Skeletal muscle cell (primary cell): ENCODE measurements at regions not wholly inside any gene's neighbourhood (a gene's known extent, or its start where the extent isn't known, plus 50 kb on each side); places are given as distances from the start of the nearest gene placed in this dataset.
A peak's percentile ranks its signal among the peaks of the same experiment; 100 is the strongest.

Experiments
- DNase-seq: peaks from one replicate; pipeline ENCODE4 v3.0.0-alpha.2; 2010; ENCODE audit warnings: low read depth
- H3K4me3 ChIP-seq: 2 replicates; pipeline ENCODE4 v1.5.1; 2011; ENCODE audit warnings: low read depth, mild to moderate bottlenecking, control low read depth, low read length, moderate library complexity

DNA sequence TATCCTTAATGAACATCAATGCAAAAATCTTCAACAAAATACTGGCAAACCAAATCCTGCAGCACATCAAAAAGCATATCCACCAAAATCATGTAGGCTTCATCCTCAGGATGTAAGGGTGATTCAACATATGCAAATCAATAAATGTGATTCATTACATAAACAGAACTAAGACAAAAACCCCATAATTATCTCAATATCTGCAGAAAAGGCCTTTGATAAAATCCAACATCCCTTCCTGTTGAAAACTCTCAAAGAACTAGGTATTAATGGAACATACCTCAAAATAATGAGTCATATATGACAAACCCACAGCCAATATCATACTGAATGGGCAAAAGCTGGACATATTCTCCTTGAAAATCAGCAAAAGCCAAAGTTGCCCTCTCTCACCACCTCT is 54.6 kb upstream of the DEPDC1 start:
- no peak for DNase-seq

DNA sequence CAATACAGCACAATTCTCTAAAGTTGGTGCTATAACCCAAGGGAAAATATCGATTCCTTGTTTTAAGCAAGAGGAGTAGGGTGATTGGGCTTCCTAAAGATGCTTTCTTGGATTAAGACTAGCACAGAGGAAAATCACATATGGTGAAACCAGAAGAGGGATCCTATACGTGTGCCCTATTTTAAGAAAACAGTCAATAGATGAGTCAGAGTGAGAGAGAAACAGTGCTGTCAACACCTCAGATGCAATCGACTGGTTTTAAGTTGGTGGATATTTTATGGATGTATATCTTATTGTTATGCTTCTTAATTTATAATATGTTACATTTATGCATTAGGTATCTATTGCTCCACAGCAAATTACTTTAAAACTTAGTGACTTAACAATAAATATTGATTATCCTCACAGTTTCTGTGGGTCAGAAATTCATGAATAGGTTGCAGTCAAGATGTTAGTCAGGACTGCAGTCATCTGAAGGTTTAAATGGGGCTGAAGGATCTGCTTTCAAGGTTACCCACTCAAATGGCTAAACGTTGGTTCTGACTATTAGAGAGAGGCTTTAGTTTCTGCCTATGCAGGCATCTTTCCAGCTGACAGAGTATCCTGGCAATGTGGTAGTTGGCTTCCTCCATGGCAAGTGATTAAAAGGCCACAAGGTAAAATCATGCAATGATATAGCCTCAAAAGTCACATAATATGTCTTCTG is 61.6 kb upstream of the DEPDC1 start:
- DNase-seq, result no peak
- H3K4me3 ChIP-seq, result no peak overlapping the region

More for the DNA sequence above, 54.6 kb upstream of the DEPDC1 start:
- H3K4me3 ChIP-seq, result no peak overlapping the region

GRCh38 chr1:68565923-68566322 is 69.0 kb upstream of the DEPDC1 start:
- DNase-seq, result no peak
- H3K4me3 ChIP-seq, result no peak overlapping the region

GRCh38 chr1:68570871-68571270 is 74.0 kb upstream of the DEPDC1 start:
- no peak for DNase-seq
- no peak overlapping the region for H3K4me3 ChIP-seq

DNA sequence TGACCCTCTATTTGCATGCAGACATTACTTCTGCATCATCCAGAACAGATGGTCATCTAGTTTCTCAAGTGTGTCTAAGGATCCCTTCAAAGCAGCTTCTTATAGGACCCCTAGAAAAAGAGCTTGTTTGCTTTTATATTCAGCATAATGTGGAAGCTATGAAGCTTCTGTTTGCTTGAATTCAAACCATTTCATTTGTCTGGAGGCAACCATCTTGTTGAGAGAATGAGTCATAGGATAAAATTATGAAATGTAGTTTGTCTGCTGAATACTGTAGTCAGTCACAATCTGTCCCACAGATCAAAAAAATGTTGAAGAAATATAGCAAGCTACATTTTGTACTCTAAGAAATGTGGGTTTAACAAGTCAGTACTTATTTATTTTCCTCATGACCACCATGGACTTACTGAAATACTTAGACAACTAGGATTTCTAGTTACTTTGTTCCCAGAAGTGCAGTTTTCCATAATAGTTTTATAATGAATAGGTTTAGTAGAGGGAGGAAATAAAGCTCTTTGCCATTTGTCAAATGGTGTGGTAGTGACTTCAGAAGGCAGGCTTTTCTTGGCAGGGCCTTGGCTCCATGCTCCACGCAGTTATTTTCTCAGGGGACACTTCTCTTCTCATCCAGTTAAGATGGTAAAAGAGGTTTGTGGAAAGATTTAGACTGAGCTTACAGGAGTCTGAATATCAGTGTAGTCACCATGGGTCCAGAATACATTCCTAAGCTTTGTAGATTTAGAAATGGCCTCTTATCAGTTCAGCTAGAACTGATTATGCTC is 74.8 kb upstream of the DEPDC1 start:
- no peak overlapping the region for H3K4me3 ChIP-seq
- DNase-seq, result no peak

- DNase-seq, result no peak
- no peak overlapping the region for H3K4me3 ChIP-seq
Observed at GRCh38 chr1:68585351-68585750, 88.5 kb upstream of the DEPDC1 start.

DNA sequence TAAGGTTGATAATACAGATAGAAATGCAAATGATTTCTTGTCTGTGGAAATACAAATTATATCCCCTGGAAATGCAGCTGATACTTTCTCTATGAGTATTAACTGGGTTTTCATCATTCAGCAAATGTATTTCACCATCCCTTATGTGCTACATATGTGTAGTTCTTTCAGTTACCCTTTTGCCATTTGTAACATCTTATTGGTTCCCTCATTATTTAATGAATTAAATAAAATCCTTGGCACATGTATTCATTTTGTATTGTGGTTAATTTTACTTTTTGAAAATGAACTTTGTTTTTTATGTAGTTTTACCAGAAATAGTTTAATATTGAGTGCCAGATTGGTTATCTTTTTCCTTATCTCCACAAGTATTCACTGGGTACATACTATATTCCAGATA is 89.9 kb upstream of the DEPDC1 start:
- no peak overlapping the region for H3K4me3 ChIP-seq
- no peak for DNase-seq

DNA sequence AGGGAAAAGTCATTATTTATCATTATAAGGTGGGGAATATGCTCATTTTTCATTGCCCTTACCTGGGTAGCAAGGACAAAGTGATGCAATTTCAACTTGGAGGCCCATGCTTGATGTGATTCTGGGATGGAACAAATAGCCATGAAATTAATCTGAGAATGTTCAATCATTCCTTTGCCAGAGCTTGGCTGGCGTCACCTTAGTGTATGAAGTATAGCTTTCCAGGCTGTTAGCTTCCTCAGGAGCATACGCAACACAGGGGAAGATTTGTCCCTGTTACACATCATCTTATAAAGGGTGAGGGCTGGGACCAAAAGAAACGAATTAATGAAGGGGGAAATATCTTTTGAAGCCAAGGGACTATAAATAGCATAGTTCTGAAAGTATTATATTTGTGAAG is 91.4 kb upstream of the DEPDC1 start:
- DNase-seq, result no peak
- no peak overlapping the region for H3K4me3 ChIP-seq

DNA sequence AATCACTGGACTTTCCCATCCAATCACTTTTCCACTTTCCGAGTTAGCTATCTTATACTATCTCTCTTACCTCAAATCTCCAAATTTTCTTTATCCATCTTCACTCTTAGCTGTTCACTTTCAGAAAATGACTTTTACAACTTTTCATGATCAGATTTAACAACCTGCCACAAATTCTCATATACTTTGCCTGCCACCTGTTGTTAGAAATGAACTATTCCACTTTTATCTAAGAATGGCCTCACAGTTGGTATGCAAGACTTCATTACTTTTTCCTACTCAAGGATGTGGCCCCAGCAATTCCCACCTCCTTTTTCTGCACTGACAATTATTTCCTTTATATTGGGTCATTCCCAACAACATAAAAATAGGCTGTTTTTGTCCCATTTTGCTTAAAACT is 93.6 kb upstream of the DEPDC1 start:
- DNase-seq, result no peak
- no peak overlapping the region for H3K4me3 ChIP-seq

DNA sequence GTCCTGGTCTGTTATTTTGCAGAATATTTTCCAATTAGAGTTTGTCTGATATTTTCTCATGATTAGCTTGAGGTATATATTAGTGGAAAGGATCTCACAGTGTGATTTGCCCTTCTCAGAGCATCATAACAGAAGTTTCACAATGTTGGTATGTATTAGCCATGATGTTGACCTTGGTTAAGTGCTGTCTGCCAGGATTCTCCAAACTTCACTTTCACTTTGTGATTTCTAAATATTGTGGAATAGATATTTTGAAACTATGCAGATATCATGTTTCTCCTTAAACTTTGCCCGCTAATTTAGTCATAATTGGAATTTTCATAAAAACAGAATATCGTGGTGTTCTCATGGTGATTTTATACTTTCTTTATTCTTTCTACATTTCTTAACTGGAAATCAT is 98.0 kb upstream of the DEPDC1 start:
- DNase-seq, result no peak
- H3K4me3 ChIP-seq, result no peak overlapping the region

DNA sequence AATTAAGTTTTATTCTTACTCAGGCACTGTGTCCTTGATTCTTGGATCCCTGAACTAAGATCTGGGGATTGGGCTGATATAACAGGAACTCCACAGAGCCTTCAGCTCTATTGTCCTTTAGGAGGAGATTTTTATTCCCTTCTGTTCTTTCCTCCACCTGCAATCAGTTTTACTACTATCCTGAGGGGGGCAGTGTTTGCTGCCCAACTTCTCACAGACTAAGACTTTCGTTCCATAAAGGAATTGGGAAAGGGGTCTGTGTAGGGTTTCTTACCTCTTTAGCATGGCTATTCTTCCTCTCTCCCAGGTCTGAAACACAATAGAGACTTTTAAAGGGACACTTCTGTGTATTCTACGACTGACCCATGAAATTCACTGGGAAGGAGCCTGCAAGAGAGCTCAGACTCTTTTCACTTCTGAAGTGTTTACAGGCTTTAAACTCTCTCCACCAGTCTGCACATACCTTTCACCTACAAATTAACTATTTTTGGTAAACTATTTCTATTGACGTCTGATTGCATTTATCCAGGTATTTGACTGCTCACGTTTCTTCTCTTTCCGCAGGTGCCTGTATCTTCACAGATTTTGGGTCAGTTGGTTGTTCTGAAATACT is 103.3 kb upstream of the DEPDC1 start:
- DNase-seq, result no peak
- no peak overlapping the region for H3K4me3 ChIP-seq

GRCh38 chr1:68608289-68608688 is 111.4 kb upstream of the DEPDC1 start:
- no peak overlapping the region for H3K4me3 ChIP-seq
- DNase-seq, result no peak

DNA sequence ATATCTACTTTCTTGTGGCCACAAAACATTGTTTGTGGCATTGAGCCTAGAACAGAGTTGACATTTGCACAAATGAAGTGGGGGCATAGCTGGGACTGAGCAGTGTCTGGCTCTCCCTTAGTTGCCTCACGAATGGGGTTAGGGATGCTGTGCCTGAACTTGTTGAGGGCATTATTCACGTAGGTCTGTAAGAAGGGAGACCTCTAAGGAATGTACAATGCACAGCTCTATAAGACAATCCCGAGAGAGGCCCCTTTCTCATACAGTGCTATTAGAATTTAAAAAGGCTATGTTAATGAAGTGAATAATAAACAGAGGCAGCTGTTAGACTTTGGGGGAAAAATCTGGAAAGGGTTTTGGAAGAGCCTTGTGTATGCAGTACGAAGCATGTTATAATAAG is 118.4 kb upstream of the DEPDC1 start:
- DNase-seq, result no peak
- no peak overlapping the region for H3K4me3 ChIP-seq

GRCh38 chr1:68617942-68618341 is 121.1 kb upstream of the DEPDC1 start:
- H3K4me3 ChIP-seq, result no peak overlapping the region
- DNase-seq, result no peak

DNA sequence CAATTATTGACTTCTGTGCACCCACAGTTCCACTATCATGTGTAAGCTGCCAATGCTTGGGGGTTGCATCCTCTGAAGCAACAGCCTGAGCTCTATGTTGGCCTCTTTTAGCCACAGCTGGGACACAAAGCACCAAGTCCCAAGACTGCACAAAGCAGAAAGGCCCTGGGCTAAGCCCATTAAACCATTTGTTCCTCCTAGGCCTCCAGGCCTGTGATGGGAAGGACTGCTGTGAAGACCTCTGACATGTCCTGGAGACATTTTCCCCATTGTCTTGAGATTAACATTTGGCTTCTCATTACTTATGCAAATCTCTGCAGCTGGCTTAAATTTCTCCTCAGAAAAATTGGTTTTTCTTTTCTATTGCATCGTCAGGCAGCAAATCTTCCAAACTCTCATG is 123.7 kb upstream of the DEPDC1 start:
- DNase-seq, result no peak
- no peak overlapping the region for H3K4me3 ChIP-seq

GRCh38 chr1:68623700-68624099 is 126.8 kb upstream of the DEPDC1 start:
- no peak overlapping the region for H3K4me3 ChIP-seq
- no peak for DNase-seq

DNA sequence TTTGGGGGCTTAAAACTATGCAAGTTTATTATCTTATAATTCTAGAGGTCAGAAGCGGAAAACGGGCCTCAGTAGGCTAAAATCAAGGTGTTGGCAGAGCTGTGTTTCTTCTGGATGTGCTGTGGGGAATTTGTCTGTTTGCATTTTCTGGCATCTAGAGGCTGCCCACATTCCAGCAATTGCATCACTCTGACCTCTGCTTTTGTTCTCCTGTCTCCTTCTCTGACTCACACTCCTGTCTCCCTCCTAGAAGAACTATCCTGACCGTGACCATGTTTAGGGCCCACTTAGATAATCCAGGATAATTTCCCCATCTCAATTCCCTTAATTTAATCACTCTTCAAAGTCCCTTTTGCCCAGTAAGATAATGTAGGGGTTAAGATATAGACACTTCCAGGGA is 127.4 kb upstream of the DEPDC1 start:
- H3K4me3 ChIP-seq, result no peak overlapping the region
- peak; percentile 64 for DNase-seq

- H3K4me3 ChIP-seq, result no peak overlapping the region
- DNase-seq, result no peak
Observed at GRCh38 chr1:68625624-68626023, 128.7 kb upstream of the DEPDC1 start.

DNA sequence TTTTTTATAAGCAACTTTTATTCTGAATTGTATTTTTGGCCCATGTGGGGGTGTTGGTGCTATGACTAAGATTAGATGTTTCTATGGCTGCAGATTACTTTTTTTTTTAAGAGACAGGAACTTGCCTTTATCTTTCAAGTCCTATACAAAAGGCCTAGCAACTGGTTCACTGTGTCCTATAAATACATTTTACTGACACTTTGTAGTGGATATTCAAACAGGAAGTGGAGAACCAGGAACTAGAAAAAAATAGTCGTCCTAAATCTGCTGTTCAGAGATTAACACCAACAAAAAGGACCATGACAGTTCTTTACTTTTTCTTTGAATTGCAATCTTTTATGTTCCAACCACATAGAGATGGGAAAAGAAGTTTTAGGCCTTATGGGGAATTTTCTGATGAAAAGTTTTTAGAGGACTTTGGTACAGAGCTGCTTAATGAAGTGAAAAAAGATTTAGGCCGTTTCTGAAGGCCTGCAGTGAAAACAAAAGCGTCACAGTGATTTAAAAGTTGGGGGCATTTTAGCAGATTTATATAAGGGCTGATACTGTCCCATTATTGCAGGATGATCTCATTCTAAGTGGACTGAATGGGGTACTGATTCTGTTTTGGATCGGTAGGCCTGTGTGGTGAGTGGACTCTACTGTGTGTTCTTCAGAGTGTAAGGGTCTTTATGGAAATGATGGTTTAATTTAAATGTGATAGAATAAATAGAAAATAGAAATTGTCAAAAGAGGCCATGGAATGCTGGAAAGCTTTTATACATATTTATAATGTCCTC is 136.4 kb upstream of the DEPDC1 start:
- no peak overlapping the region for H3K4me3 ChIP-seq
- no peak for DNase-seq

GRCh38 chr1:68644504-68644903 is 147.6 kb upstream of the DEPDC1 start:
- DNase-seq, result no peak
- no peak overlapping the region for H3K4me3 ChIP-seq
